ENCODE measurements at regions not wholly inside any gene's neighbourhood (a gene's known extent, or its start where the extent isn't known, plus 50 kb on each side); places are given as distances from the start of the nearest gene placed in this dataset.

DNA sequence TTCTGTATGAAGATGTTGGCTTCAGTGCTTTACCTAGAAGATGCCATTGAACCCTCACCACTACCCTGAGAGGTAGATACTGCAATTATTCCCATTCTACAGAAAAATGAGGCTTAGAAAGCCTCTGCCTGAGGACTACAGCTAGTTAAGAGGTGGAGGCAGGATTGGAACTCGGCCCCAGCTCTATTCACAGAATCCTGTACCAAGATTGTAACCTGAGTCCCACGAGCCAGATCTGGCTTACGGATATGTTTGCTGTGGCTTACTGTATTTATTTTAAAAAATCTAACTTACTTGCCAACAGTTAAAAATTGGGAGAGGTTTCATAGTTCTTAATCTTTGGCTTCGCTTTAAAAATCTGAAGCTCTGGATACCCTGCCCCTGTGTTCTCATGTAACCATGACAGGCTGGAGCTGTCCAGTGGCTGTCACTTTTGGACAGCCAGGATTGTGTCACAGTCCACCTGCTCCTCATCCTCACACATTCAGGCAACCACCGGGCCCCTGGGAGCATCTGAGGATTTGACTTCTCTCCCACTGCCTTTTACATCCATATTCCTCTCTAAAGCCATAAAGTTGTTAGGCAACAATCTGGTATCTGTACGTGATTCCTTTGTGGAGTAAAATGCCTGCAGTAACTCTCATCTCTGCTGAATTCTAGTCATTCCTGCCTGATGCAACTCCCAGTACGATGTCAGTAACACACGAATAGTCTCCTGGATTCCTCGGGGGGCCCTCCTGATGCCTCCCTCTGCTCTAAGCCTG, 160.8 kb upstream of the SERP2 start:
- no peaks in the 10 kb centered on the region for H3K27me3 Mint-ChIP-seq (ENCODE audit: low read depth)
- TF ChIP-seq CTCF (conservative IDR thresholded peaks at IDR 0.05), result no peak
- H3K27ac Mint-ChIP-seq (ENCODE audit: unreplicated experiment), result no peak overlapping the region
- peaks cover 6% of the 10 kb centered on the region for H3K4me1 Mint-ChIP-seq
- H3K4me3 Mint-ChIP-seq, result no peak overlapping the region
- no peaks in the 10 kb centered on the region for H3K36me3 Mint-ChIP-seq (ENCODE audit: low read depth)
- no peak for DNase-seq (ENCODE audit: low read depth, low spot score)
- peaks cover 7% of the 10 kb centered on the region for H3K9me3 Mint-ChIP-seq

DNA sequence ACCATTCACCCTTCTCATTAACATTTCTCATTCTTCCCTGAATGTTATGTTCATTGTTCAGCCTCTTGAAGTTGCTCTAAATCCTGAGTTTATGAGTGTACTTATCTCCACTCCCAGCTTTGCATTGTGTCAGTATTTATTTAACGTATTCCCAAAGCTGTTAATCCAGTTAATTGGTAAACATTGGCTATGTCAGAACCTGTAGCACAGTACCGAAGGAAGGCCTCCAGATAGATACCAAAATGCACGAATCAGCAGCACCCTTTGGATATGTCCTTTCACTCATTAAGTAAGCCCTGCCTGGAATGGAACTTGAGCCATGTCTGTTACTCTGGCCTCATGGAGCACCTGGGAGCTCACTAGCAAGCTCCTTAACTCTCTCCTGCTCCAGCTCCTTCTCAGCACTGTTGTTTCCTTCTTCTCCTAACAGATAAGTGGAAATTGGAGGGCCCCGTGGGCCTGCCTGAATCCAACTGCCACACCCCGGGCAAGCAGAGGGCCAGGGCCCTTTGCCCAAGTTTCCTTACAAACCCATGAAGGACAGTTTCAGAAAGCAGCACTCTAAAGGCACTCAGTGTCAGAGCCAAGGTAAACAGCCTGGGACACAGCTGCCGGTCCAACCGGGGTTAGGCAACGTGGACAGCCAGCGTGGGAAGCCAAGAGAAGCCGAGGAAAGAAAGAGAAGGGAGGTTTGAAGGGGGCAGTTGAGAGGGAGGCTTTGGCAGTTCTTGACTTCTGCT, 155.0 kb upstream of the SERP2 start:
- no peak overlapping the region for H3K27ac Mint-ChIP-seq (ENCODE audit: unreplicated experiment)
- DNase-seq (ENCODE audit: low read depth, low spot score), result no peak
- no peaks in the 10 kb centered on the region for H3K9me3 Mint-ChIP-seq
- H3K27me3 Mint-ChIP-seq (ENCODE audit: low read depth), result no peaks in the 10 kb centered on the region
- TF ChIP-seq CTCF (conservative IDR thresholded peaks at IDR 0.05), result no peak
- H3K4me3 Mint-ChIP-seq, result no peak overlapping the region
- no peaks in the 10 kb centered on the region for H3K4me1 Mint-ChIP-seq
- no peaks in the 10 kb centered on the region for H3K36me3 Mint-ChIP-seq (ENCODE audit: low read depth)

GRCh38 chr13:44219577-44220548, 153.8 kb upstream of the SERP2 start:
- no peaks in the 10 kb centered on the region for H3K9me3 Mint-ChIP-seq
- DNase-seq (ENCODE audit: low read depth, low spot score), result no peak
- no peak overlapping the region for H3K4me3 Mint-ChIP-seq
- no peaks in the 10 kb centered on the region for H3K27me3 Mint-ChIP-seq (ENCODE audit: low read depth)
- H3K27ac Mint-ChIP-seq (ENCODE audit: unreplicated experiment), result no peak overlapping the region
- TF ChIP-seq CTCF (conservative IDR thresholded peaks at IDR 0.05), result no peak
- no peaks in the 10 kb centered on the region for H3K36me3 Mint-ChIP-seq (ENCODE audit: low read depth)
- no peaks in the 10 kb centered on the region for H3K4me1 Mint-ChIP-seq

DNA sequence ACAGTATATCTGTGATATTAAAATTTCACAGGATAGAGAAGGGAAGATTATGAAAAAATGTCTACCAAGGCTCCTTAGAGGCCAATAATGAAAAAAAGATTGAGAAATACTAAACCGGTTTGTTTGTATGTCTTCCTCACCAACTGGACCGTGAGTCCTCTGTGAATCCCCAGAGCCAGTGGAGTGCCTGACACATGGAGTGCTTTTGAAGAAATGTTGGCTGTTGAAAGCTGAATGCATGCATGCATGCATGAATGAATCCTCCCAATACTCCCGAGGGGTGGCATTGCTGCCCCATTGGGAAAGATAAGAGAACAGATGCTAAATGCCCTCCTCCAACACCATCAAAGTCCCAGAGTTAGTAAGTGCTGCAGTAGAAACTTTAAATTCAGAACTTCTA, 152.7 kb upstream of the SERP2 start:
- no peak overlapping the region for H3K4me3 Mint-ChIP-seq
- TF ChIP-seq CTCF (conservative IDR thresholded peaks at IDR 0.05), result no peak
- no peaks in the 10 kb centered on the region for H3K36me3 Mint-ChIP-seq (ENCODE audit: low read depth)
- H3K4me1 Mint-ChIP-seq, result no peaks in the 10 kb centered on the region
- DNase-seq (ENCODE audit: low read depth, low spot score), result no peak
- peaks cover 2% of the 10 kb centered on the region for H3K9me3 Mint-ChIP-seq
- no peak overlapping the region for H3K27ac Mint-ChIP-seq (ENCODE audit: unreplicated experiment)
- H3K27me3 Mint-ChIP-seq (ENCODE audit: low read depth), result no peaks in the 10 kb centered on the region

- no peak for DNase-seq (ENCODE audit: low read depth, low spot score)
- Mint-ChIP-seq H3K9me3 (peaks cover 2% of the 10 kb centered on the region), H3K4me3 (no peak overlapping the region), H3K36me3 (ENCODE audit: low read depth) (no peaks in the 10 kb centered on the region), H3K27me3 (ENCODE audit: low read depth) (no peaks in the 10 kb centered on the region), H3K4me1 (no peaks in the 10 kb centered on the region), H3K27ac (ENCODE audit: unreplicated experiment) (no peak overlapping the region)
- TF ChIP-seq CTCF (conservative IDR thresholded peaks at IDR 0.05), result no peak
Measured at GRCh38 chr13:44221657-44222056, 152.0 kb upstream of the SERP2 start.
